ENCODE measurements at regions not wholly inside any gene's neighbourhood (a gene's known extent, or its start where the extent isn't known, plus 50 kb on each side); places are given as distances from the start of the nearest gene placed in this dataset.

DNA sequence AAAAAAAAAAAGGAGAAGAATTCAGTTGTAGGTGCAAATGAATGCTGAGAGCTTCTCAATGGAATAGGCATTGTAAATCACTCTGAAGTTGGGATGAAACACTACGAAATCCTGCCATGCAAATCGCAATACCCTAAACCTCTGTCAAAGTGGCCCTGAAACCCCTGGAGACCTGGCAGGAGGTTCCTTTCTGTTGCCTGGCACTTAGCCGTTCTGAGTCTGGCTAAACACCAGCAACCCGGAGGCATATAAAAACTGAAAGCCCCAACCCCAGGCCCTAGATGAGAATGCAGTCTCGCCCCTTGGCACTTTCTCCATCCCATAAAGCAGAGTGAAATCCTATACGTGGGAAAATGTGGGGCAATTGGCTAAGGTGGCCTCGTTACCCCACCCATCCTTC lies 151.5 kb upstream of the PARP11 start:
- no peak for DNase-seq (ENCODE audit: low read depth in 2 of 2)

DNA sequence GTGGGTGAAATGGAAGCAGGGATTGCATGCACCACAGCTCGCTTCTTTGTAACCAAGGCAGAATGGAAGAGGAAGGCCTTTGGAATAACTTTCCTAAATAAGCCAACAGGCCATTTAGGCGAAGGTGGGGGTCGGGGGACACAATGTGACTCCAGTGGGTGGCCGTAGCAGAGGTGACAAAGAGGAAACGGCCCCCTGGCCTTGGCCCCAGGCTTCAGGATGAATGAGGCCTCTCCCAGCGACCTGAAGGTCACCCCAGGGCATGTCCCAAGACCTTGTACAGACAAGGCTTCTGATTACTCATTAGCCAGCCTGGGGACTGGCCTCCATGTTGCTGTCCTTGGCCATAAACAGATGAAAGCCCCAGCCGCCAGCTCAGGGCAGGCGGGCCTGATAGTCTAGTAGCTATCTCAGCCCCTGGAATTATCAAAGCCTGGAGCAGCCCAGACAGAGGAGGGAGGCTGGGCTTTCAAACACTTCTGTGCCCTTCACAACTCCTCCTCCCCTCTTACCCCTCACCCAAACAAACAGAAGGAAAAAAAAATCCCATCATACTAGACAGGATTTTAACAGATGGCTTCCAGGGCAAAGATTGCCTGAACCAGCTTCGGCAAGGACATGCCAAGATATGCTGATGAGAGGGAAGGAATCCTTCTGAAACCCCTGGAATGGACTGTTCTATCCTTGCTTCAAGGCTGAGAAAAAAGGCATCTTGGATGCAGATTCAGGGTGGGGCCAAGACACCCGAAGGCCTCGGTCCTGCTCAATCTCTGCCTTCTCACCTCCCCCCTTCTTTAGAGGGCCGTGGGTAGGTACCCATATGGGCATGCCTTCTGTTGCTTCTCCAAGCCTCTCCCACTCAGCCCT lies 142.3 kb upstream of the PARP11 start:
- DNase-seq (ENCODE audit: low read depth in 2 of 2): no peak

DNA sequence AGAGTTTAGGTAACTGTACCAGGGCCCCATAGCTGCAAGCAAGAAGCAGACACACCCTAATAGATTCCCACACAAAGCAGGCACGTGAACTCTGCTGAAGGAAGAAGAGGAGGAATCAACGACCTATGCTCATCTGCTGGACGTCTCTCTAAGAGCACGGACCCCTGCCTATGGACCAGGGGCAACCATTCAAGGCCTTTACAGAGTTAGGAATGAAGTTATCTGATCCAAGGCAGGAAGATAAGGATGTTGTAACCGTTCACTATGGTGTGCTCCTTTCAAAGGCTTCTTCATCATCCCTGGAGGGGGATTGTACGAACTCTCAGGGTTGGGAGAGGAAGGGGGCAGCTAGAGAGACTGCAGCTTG lies 141.6 kb upstream of the PARP11 start:
- no peak for DNase-seq (ENCODE audit: low read depth in 2 of 2)

DNA sequence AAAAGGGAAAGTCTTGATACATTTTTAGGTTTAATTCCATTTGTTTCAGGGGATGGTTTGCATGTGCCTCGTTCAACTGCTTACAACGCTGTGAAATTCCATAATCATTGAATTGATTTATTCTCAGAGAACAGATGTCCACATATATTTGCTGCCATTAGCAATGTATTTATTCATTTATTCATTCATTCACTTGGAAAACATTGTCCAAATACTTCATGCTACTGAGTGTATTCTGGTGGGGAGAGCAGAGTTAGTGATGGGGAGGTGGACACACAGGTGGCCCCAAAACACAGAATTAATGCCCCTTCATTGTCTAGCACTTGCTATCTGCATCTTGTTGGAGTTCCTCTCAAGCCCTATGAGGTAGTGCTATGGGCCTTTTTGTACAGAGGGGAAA lies 141.2 kb upstream of the PARP11 start:
- DNase-seq (ENCODE audit: low read depth in 2 of 2): no peak

DNA sequence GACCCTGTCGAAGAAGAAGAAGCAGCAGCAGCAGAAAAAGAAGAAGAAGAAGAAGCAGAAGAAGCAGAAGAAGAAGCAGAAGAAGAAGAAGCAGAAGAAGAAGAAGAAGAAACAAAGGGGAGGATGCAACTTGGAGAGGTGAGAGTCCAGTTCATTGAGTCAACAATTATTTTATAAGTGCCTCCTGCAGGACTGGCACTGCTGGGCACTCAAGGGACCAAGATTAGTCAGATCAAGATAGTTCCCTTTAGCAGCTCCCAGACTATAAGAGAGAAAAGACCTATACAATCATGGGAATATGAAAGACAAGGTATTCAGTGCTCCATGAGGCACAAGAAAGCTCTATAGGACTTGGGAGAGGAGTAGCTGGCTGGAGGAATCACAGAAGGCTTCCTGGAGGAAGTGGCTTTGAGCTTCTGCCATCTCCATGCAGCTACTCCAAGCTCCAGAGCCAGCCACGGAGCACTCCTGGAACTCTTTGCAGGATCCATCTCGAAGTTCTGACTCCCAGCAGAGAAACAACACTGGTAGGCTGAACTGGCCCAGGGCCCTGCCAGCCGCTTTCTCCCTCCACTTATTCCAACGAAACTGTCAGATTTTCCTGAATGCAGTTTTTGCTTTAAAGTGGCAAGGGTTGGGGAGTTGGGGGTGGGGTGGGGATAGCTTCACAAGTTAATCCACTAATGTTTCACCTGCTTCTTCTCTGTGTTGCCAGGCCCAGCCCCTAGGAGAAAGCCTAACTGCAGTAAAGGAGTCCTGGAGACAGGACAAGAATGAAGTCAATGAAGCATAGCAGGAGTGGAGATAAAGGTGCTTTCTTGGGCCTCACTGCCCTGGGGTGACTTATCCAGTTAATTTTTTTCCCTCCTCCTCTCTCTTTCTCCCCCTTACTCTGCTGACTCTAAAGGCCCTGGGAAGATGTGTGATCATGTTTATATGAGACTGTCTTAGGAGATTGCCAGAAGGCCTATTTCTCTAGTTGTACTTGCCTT lies 140.1 kb upstream of the PARP11 start:
- no peak for DNase-seq (ENCODE audit: low read depth in 2 of 2)

DNA sequence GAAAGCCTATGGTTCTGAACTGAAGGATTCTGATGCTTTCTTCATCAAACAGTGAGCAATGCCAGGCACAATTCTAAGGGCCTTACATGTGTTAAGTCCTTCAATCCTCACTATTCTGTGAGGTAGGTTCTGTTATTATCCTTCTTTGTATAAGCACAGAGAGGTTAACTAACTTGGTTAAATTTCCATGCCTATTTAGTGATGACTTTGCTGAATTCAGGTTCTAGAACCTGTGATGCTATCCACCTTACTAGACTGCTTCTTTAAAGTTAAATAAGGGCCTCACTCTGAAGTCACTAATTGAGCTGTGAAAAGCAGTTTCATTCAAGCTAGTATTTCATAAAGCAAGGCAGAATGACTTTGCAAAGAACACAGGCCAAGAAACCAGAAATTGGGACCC lies 138.9 kb upstream of the PARP11 start:
- DNase-seq (ENCODE audit: low read depth in 2 of 2): no peak

DNA sequence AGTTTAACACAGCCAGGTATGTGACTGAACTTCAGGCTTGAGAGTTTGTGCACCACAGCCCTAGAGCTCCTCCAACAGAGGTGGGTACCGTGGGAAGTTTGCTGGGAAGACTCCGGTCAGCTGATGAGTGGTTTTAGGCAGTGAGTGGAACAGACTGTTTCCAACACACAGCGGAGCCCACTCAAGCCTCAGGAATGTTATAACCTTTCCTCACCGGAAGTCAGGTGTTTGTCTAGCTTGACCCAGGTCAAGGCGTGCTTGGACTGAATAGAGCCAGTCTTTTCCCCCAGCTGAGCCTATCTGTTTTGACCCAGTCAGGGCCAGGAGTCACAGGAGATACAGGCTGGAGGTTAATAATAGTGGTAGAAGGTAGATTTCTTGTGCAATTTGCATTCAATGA lies 138.4 kb upstream of the PARP11 start:
- no peak for DNase-seq (ENCODE audit: low read depth in 2 of 2)

DNA sequence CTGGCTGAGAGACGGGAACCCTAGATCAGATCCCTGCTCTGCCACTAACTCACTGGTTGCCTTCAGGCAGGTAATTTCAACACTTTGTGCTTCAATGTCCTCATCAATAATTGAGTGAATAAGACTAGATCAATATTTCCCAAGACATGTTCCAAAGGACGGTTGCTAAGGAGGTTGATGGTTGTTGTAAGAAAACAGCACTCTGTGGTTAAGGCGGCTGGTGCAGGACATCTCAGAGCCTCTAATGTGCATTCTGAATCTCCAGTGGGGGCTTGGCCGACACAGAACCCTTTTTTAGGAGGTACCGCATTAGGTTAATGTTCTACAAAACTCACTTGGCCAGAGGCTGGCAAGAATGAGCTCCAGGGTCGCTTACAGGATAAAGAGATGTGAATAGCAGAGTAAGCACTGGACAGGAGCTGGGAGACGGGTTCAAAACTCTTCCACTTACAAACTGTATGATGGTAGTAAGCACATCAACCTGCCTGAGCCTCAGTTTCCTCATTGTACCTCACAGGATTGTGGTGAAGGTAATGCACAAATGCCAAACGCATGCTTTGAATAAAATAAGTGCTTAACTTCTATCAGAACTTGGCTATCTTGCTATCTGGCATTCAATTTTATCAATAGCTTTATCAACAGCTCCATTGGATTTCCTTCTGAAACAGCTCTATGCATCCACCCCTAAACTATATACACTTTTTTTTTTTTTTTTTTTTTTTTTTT lies 136.9 kb upstream of the PARP11 start:
- no peak for DNase-seq (ENCODE audit: low read depth in 2 of 2)

DNA sequence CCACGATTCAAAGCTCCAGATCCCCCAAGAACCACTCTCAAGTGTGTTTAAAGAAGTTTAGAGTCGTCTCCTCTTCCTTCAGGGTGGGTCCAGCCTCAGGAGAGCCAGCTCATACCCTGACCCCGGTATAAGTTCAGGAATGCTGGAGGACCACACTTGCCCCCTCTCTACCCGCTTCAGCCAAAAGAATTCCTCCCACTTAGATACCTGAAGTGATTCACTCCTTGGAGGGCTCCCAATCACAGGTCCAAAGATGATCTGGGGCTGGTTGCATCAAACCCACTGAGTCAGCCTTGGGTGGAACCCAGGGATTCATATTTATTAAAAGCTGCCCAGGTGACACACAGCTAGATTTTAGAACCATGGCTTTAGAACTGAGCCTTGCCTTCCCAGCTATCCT lies 133.5 kb upstream of the PARP11 start:
- DNase-seq (ENCODE audit: low read depth in 2 of 2): no peak

DNA sequence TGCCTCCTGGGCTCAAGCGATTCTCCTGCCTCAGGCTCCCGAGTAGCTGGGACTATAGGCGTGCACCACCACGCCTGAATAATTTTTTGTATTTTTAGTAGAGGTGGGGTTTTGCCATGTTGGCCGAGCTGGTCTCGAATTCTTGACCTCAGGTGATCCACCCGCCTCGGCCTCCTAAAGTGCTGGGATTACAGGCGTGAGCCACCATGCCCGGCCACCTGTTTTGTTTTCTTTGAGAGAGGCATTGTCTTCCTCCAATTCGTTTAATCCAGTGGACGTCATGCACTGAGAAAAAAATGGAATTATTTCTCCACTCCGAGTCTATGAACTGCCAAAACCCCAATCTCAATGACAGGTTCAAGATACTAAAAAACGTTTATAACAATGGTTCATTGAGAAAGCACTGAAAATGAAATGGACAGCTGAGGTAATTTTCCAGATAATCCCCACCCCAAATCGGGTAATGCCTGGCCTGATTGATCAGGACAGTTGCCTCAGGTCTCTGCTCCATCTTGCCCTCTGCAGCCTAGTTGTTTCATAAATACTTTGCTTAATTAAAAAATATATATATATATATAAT lies 132.7 kb upstream of the PARP11 start:
- no peak for DNase-seq (ENCODE audit: low read depth in 2 of 2)

DNA sequence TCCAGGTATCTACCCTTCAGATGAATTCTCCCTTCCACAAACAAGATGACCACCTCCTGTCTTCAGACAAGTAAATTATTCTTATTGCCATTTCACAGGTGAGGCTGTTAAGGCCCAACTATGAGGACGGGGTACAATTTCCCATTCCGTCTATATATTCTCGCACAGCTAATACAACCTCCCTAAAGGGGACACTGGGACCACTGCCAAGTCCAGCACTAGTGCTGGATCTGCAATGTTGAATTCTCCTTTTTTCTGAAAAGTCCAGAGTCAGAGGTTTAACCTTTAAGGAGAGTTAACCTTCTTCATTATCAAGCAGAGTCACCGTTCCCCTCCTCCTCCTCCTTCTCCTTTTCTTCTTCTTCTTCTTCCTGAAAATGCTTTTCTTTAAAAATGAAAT lies 130.4 kb upstream of the PARP11 start:
- no peak for DNase-seq (ENCODE audit: low read depth in 2 of 2)

DNA sequence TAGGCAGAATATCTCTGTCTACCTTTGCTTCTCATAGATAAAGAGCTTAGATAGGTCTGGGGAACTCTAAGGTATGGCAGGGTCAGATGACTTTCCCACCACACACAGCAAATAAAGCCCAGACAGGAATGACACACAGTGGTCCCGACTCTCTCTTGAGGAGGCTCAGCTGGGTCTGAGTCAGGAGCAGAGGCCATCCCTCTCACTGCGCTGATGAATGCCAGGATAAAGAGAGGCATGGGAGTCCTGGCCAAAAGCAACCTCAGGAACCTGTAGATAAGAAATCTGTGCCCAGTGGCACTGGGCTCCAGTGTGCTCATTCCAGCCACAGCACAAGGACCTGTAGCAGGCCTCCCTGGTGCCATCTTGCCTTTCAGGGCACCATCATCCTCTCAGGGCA lies 129.4 kb upstream of the PARP11 start:
- DNase-seq (ENCODE audit: low read depth in 2 of 2): no peak

DNA sequence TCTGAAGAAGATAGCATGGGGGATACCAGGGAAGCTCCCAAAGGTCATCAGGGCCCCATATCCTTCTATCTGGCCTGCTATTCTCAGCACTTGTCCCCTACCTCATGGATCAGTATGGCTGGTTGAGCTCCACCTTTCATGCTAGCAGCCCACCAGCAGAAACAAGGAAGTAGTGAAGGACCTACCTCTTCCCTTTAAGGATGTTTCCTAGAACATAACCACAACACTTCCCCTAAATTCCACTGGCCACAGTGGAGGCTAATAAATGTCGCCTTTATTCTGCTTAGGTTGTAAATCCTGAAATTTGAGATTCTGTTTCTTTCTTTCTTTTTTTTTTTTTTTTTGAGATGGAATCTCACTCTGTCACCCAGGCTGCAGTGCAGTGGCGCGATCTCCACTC lies 128.6 kb upstream of the PARP11 start:
- no peak for DNase-seq (ENCODE audit: low read depth in 2 of 2)

DNA sequence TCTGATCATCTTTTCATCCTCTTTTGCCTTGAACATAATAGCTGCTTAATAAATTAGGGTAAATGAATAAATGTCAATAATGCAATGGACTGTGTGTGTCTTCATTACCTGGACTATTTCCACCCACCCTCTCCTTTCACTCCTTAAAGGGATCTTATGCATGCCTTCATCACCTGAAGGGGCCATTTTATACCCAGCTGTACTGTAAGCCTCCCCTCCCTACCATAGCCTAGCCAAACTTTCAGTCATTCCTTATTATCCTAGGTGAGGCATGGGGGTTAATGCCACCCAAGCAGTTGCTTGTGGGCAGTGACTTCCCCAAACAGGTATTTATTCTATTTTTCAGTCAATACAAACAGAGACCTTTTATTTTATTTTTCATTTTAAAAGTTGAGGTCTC lies 127.8 kb upstream of the PARP11 start:
- DNase-seq (ENCODE audit: low read depth in 2 of 2): no peak

DNA sequence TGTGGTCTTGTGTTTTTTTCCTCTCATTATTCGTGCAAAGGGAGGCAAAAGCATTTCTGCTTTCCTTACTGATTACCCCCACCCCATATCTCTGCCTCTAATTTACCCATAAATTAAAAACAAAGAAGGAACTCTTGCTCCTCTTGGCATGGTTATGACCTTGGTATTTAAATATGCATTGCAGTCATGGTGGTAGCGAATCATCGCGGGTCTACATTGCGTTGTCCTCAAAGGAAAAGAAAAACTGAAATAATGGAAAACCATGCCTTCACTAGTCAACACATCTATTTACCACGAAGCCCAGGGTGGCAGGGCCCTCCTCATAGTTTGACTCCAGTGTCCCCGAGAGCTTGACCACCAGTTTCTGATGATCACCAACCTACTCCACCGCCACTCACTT lies 126.7 kb upstream of the PARP11 start:
- no peak for DNase-seq (ENCODE audit: low read depth in 2 of 2)

DNA sequence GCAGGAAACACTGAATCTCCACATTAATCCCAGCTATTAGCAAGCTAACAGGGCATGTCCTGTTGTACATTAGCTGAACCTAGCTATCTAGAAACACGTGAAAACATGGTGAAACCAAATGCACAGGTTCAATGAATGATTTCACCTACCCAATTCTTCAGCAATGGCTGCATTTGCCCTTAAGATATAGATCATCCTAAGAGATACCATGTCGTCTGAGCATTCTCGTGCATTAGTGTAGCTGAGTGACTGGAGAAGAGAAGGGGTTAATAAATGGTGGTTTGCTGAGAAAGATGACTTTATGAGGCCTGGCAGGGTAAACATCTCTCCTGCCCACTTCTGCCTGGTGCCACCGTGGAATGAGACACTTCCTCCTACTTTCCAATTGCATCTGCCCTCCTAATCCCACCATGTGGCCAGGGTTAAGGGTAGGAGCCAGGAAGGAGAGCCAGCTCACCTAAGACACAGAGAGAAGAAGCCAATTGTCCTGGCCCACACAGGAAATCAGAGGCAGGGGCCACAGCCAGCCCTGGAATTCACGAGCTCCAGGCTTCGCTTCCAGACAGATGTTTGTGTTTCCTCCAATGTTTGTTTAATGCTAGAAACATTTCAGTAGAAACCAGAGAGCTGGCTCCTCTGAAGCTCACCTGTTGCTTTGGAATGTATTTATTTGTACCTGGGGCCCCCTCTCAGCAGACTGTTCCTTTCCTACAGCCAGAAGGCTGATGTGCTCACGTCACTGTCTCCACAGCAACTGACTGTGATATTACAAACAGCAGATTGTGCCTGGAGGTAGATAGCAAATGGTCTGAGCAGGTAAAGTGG lies 126.0 kb upstream of the PARP11 start:
- no peak for DNase-seq (ENCODE audit: low read depth in 2 of 2)

DNA sequence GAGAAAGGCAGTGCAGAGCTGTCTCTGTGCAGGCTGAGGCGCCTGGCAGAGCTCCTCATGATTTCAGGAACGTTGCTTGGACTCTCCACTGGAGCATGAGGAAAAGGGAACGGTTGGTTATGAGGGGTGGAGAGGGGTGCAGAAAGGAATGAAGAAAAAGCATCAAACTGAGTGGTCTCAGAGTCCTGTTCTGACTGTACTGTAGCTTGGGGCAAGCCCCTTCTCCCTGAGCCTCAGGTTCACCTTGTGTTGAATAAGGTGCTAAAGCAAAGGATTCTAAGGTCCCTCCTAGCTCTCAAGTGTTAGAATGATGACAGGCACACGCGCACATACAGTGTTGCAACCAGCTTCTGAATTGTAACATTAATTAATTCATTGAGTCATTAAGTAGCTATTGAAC lies 125.2 kb upstream of the PARP11 start:
- DNase-seq (ENCODE audit: low read depth in 2 of 2): no peak

DNA sequence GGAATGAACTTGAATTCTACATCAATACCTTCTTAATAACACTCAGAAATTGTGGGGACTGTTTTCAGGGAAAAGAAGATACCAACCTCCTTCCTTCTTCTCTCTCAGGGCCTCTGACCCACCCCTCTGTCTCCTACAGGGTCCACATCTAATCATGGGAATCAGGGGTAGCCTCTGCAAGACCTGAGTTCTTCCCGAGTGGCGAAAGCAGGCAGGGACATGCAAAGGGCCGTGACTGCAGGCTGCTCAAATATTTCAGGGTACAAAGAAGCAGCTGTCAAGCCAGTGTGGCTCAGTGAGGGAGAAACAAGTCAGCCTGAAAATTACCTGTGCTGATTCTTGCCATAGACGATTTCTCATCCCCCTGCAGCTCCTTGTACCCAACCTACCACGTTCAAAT lies 123.1 kb upstream of the PARP11 start:
- DNase-seq (ENCODE audit: low read depth in 2 of 2): no peak

DNA sequence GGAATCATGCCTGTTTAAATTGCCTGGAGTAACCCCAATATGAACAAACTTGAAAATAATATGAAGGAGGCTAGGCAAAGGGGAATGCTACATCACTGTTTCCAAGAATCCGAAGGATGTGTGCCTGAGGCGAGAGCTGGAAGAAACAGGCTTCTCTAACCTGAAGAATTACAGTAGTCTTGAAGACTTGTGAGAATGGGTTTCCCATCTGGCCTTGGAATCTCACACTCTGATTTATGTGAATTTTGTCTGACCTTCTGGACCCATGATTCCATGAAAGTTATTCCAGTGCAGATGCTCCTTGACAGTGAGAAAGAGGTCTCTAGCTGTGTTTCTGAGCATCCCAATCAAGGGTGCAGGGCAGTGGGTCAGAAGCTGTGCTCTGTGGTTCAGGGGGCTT lies 122.1 kb upstream of the PARP11 start:
- no peak for DNase-seq (ENCODE audit: low read depth in 2 of 2)

DNA sequence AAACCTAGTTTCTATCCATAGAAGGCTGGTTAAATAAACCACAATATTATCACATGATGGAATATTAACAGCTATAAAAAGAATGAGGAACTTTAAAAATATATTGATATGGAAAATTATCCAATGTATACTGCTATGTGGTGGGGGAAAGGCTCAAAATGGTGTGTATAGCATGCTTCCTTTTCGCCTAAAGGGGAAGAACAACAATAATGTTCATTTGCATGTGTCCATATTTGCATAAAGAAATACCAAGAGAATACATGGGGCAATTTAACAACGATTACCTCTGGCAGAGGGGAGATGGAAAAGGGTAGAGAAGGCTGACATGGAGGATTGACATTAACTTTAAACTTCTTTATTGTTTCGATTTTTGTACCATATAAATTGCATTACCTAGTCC lies 121.3 kb upstream of the PARP11 start:
- DNase-seq (ENCODE audit: low read depth in 2 of 2): no peak

DNA sequence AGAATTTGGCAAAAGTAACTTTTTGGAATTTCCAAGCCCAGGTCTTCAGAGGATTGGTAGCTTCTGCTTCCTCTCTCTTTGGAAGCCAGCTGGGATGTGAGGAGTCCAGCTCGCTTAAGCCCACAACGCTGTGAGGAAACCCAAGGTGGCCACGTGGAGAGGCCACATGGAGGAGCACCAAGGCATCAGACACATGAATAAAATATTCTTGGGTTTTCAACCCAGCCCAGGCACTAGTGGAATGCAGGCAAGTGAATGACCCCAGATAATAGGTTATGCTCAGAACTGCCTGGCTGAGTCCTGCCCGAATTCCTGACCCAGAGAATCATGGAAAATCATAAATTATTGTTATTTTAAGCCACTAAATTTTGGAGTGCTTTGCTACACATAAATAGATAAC lies 119.7 kb upstream of the PARP11 start:
- no peak for DNase-seq (ENCODE audit: low read depth in 2 of 2)
